Peyer's patch (tissue), 4 donors: ENCODE measurements at regions not wholly inside any gene's neighbourhood (a gene's known extent, or its start where the extent isn't known, plus 50 kb on each side); places are given as distances from the start of the nearest gene placed in this dataset.

Source experiments
- POLR2A ChIP-seq, 2 donors: fragments of 450-650 bp; IDR thresholded peaks; one replicate each; pipeline ENCODE4 v1.5.1; 2017; ENCODE audit warnings: antibody characterized with exemption in 2 of 2, mild to moderate bottlenecking in 2 of 2, moderate library complexity in 2 of 2
- TF ChIP-seq, protein P1 (sequence below), 6 experiments: fragments of 450-650 bp in 4 of 6; fragments of 200-600 bp in 2 of 6; sonication (generic) in 1 of 6; IDR thresholded peaks; one replicate each; pipeline ENCODE4 v1.5.1; 2017 to 2019; ENCODE audit warnings: antibody characterized with exemption in 6 of 6, mild to moderate bottlenecking in 3 of 6, moderate library complexity in 1 of 6

DNA sequence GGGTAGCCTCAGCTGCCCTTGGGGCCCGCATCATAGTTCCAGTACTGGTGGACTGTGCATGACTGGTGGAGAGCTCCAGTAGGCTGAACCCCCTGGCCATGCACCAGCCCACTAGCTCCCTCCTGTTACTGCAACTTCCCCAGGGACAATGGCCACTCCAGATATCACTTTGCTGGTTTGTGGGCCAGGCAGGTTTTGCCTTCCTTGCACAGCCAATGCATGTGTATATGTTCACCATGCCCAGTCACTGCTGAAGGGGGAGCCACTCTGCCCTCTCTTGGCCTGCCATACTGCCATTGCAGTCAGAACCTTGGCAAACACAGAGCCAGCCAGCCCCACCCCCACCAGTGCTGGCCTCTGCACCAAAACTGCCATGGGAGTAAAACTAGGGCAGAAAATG lies 2095.3 kb upstream of the RAG2 start:
- TF ChIP-seq, protein P1, sequence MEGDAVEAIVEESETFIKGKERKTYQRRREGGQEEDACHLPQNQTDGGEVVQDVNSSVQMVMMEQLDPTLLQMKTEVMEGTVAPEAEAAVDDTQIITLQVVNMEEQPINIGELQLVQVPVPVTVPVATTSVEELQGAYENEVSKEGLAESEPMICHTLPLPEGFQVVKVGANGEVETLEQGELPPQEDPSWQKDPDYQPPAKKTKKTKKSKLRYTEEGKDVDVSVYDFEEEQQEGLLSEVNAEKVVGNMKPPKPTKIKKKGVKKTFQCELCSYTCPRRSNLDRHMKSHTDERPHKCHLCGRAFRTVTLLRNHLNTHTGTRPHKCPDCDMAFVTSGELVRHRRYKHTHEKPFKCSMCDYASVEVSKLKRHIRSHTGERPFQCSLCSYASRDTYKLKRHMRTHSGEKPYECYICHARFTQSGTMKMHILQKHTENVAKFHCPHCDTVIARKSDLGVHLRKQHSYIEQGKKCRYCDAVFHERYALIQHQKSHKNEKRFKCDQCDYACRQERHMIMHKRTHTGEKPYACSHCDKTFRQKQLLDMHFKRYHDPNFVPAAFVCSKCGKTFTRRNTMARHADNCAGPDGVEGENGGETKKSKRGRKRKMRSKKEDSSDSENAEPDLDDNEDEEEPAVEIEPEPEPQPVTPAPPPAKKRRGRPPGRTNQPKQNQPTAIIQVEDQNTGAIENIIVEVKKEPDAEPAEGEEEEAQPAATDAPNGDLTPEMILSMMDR (IDR thresholded peaks at IDR 0.05) = no peak
- TF ChIP-seq POLR2A (IDR thresholded peaks at IDR 0.05) = no peak
